ENCODE measurements at regions not wholly inside any gene's neighbourhood (a gene's known extent, or its start where the extent isn't known, plus 50 kb on each side); places are given as distances from the start of the nearest gene placed in this dataset.

DNA sequence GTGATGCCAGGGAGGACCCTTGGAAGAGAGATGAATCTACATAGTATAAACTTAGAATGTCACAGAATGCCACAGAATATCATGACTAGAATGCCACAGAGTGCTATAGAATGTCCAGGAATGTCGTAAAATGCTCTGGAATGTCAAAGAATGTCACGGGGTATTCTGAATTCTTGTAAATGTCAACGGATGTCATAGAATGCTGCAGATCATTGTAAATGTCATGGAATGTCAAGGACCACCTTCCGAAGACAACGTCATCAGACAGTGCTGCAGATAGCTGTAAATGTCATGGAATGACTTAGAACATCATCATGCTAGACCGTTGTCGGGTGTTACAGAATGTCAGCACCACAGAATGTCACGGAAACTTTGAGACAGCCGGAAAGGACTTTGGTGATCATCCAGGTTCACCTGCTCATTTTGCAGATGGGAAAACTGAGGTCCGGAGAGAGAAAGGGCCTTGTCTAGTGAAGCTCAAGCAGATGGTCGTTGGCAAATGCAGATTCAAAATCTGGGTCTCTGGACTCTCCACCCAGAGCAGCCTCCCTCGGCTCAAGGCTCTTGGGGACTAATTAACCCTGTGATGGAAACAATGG is 117.1 kb downstream of the LHX2 start:
- TF ChIP-seq, protein P1, sequence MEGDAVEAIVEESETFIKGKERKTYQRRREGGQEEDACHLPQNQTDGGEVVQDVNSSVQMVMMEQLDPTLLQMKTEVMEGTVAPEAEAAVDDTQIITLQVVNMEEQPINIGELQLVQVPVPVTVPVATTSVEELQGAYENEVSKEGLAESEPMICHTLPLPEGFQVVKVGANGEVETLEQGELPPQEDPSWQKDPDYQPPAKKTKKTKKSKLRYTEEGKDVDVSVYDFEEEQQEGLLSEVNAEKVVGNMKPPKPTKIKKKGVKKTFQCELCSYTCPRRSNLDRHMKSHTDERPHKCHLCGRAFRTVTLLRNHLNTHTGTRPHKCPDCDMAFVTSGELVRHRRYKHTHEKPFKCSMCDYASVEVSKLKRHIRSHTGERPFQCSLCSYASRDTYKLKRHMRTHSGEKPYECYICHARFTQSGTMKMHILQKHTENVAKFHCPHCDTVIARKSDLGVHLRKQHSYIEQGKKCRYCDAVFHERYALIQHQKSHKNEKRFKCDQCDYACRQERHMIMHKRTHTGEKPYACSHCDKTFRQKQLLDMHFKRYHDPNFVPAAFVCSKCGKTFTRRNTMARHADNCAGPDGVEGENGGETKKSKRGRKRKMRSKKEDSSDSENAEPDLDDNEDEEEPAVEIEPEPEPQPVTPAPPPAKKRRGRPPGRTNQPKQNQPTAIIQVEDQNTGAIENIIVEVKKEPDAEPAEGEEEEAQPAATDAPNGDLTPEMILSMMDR (conservative IDR thresholded peaks at IDR 0.05; ENCODE audit: low read length) = no peak
- no peak for TF ChIP-seq EZH2phosphoT487 (IDR thresholded peaks at IDR 0.05; ENCODE audit: borderline replicate concordance)
